Epithelial cell of esophagus (primary cell): ENCODE measurements at regions not wholly inside any gene's neighbourhood (a gene's known extent, or its start where the extent isn't known, plus 50 kb on each side); places are given as distances from the start of the nearest gene placed in this dataset.

ENCODE experiments used
- DNase-seq: peaks from one replicate; pipeline ENCODE4 v3.0.0; 2010; ENCODE audit warnings: low read depth
- H3K4me3 ChIP-seq: 2 replicates; pipeline ENCODE4 v1.5.1; 2011; ENCODE audit warnings: mild to moderate bottlenecking, low read length, control low read depth
- TF ChIP-seq, protein P1 (sequence below): IDR thresholded peaks from 2 replicates; pipeline ENCODE4 v1.5.1; 2011; ENCODE audit warnings: low read depth, mild to moderate bottlenecking, low read length, control low read depth, inconsistent platforms; ENCODE audit not compliant: insufficient read depth; ENCODE audit errors: missing control alignments

GRCh38 chr21:36639769-36640168 lies 59.1 kb upstream of the SIM2 start:
- no peak overlapping the region for H3K4me3 ChIP-seq
- no peak for DNase-seq
- TF ChIP-seq, protein P1, sequence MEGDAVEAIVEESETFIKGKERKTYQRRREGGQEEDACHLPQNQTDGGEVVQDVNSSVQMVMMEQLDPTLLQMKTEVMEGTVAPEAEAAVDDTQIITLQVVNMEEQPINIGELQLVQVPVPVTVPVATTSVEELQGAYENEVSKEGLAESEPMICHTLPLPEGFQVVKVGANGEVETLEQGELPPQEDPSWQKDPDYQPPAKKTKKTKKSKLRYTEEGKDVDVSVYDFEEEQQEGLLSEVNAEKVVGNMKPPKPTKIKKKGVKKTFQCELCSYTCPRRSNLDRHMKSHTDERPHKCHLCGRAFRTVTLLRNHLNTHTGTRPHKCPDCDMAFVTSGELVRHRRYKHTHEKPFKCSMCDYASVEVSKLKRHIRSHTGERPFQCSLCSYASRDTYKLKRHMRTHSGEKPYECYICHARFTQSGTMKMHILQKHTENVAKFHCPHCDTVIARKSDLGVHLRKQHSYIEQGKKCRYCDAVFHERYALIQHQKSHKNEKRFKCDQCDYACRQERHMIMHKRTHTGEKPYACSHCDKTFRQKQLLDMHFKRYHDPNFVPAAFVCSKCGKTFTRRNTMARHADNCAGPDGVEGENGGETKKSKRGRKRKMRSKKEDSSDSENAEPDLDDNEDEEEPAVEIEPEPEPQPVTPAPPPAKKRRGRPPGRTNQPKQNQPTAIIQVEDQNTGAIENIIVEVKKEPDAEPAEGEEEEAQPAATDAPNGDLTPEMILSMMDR: no peak

DNA sequence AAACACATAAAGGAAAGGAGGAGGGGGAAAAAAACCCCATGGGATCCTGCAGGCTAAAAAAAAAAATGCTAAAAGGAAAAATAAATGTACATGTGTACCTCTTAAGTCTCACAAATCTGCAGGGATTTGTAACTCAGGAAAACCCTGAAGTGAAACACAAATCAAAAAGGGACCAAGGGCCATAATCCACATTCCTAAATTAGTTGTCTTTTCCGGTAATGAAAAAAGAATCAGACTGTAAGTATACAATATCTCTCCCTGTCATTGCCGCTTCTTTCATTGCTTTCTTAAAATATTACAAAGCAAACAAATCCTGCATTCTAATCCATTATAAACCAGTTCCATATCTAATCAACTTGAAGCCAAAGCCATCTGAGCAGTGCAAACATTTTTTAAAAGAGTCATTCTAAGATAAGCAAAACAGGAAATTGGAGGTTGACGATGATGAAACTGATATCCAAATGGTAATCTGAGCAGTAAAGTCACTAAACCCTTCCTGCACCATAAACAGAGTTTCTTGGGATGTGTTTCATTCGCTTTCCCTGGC lies 58.7 kb upstream of the SIM2 start:
- no peak overlapping the region for H3K4me3 ChIP-seq
- DNase-seq: no peak

DNA sequence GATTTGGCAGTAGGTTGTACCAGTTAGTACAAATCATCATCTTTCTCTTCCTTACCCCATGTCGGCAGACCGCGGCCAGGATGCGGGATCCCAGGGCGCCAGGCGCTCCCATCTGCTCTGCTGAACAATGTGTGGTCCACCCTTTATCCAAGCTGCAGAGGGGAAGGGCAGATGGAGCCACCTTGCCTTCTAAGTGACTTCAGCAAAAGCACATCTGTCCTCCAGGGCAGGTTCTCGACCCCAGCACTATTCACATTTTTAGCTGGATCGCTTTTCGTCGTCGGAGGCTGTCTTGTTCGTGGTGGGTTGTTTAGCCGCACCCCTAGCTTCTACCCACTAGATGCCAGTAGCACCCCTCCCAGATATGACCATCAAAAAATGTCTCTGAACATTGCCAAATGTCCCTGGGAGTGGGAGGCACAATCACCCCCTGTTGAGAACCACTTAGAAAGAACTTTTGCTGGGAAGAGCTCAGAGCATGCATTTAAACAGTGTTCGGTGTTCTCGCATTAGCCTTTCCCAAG lies 58.1 kb upstream of the SIM2 start:
- H3K4me3 ChIP-seq: no peak overlapping the region
- TF ChIP-seq, protein P1: no peak
- DNase-seq: no peak

More for the DNA sequence above, 58.7 kb upstream of the SIM2 start:
- TF ChIP-seq, protein P1: no peak

- no peak overlapping the region for H3K4me3 ChIP-seq
- no peak for DNase-seq
- TF ChIP-seq, protein P1: no peak
These were observed 57.6 kb upstream of the SIM2 start for GRCh38 chr21:36641346-36641745.

DNA sequence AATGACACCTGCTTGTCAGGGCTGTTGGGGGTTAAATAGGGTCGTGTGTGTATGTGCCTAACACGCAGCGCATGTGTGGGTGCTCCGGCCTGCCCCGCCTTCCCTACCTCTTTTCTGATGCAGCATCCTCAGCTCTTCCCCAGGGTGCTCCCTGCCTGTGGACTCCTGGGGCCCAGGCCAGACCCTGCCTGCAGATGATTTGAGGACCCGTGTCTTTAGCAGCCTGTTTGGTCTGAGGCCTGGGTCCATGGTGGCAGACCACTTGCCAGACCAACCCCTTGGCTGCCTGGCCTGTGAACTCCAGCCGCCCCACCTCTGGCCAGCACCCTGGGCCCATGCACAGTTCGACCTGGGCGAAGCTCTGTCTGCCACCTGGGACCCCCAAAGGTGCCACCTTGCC lies 57.0 kb upstream of the SIM2 start:
- TF ChIP-seq, protein P1: no peak
- no peak for DNase-seq
- H3K4me3 ChIP-seq: no peak overlapping the region

- no peak overlapping the region for H3K4me3 ChIP-seq
- TF ChIP-seq, protein P1: no peak
- DNase-seq: no peak
These were observed 56.1 kb upstream of the SIM2 start for GRCh38 chr21:36642777-36643176.
